K562 (cell line): ENCODE measurements at regions not wholly inside any gene's neighbourhood (a gene's known extent, or its start where the extent isn't known, plus 50 kb on each side); places are given as distances from the start of the nearest gene placed in this dataset.

Experiments
- ATAC-seq: fragments of 200-7000 bp; cut with Tn5 transposase; 3 replicates; pipeline ENCODE4 v1.9.1; 2020; ENCODE audit warnings: moderate library complexity
- BruUV-seq: library from RNA; stranded (reverse); fragments of 400-500 nt; replicated peaks from 2 replicates; lab custom pipeline; 2021; lab: Mats Ljungman, UMichigan
- CTCF ChIA-PET: fragments of 300-600 bp; formaldehyde crosslinking; extraction: SDS; loops from one replicate; lab custom pipeline; 2021; ENCODE audit warnings: low intra/inter-chr PET ratio; lab: Yijun Ruan, JAX
- POLR2A ChIA-PET: fragments of 300-600, 350-650 bp; sonication (Branson Sonifier 250); formaldehyde crosslinking; extraction: SDS; loops from one replicate; lab custom pipeline; 2021; ENCODE audit warnings: antibody characterized with exemption, inconsistent platforms; lab: Yijun Ruan, JAX
- DNase-seq, 4 experiments: peaks; one replicate each; pipeline versions ENCODE4 v3.0.0 to v3.0.0-alpha.2; 2011 to 2018; ENCODE audit warnings: low spot score in 3 of 4, mixed read lengths in 3 of 4; ENCODE audit errors: extremely low read depth in 1 of 4
- FAIRE-seq: peaks from 2 replicates; lab custom pipeline; 2011; peaks lifted over from hg19 to GRCh38; lab: Jason Lieb, UNC
- H2AFZ ChIP-seq: 2 replicates; pipeline ENCODE4 v1.6.0; 2011; ENCODE audit warnings: low read depth, low read length, control low read depth, inconsistent platforms
- H3K27ac ChIP-seq: fragments of 200-600 bp; 3 replicates; pipeline ENCODE4 v1.8.0; 2011; ENCODE audit warnings: low read depth, mild to moderate bottlenecking, control low read depth, inconsistent platforms, low read length, moderate library complexity, mixed read lengths; ENCODE audit errors: extremely low read depth
- H3K27me3 ChIP-seq, 2 experiments: fragments of 300-600 bp in 1 of 2; 2 replicates in 1 of 2; 3 replicates in 1 of 2; pipeline versions ENCODE4 v1.6.0 to v1.8.0; 2011; ENCODE audit warnings: inconsistent platforms in 2 of 2, low read length in 2 of 2, mild to moderate bottlenecking in 1 of 2, mixed read lengths in 1 of 2, moderate library complexity in 1 of 2; ENCODE audit not compliant: control insufficient read depth in 2 of 2, insufficient read depth in 2 of 2
- H3K36me3 ChIP-seq: fragments of 300-600 bp; 3 replicates; pipeline ENCODE4 v1.8.0; 2011; ENCODE audit warnings: mild to moderate bottlenecking, low read length, inconsistent platforms; ENCODE audit not compliant: control insufficient read depth, insufficient read depth
- H3K4me1 ChIP-seq, 2 experiments: fragments of 200-600 bp in 1 of 2; replicated peaks in 1 of 2; 2 replicates in 1 of 2; 3 replicates in 1 of 2; pipeline versions ENCODE4 v1.5.1 to v1.8.0; 2011; ENCODE audit warnings: inconsistent platforms in 2 of 2, low read length in 2 of 2, mild to moderate bottlenecking in 1 of 2, mixed read lengths in 1 of 2, moderate library complexity in 1 of 2; ENCODE audit not compliant: control insufficient read depth in 2 of 2, insufficient read depth in 2 of 2
- H3K4me2 ChIP-seq: 2 replicates; pipeline ENCODE4 v1.6.1; 2011; ENCODE audit warnings: low read length, control low read depth, inconsistent platforms, mixed read lengths; ENCODE audit not compliant: insufficient read depth
- H3K4me3 ChIP-seq: fragments of 200-600 bp; sonication (generic), shearing (Covaris generic); 2 replicates; pipeline ENCODE4 v1.5.1; 2016; ENCODE audit warnings: control low read depth, inconsistent platforms
- H3K79me2 ChIP-seq: fragments of 200-600 bp; 3 replicates; pipeline ENCODE4 v1.8.0; 2011; ENCODE audit warnings: low read length, inconsistent platforms; ENCODE audit not compliant: control insufficient read depth, insufficient read depth
- H3K9ac ChIP-seq, 2 experiments: 2 replicates each; pipeline versions ENCODE4 v1.6.0 to v1.6.1; 2011; ENCODE audit warnings: low read depth in 2 of 2, low read length in 2 of 2, control low read depth in 1 of 2, inconsistent platforms in 1 of 2, mild to moderate bottlenecking in 1 of 2, mixed read lengths in 1 of 2; ENCODE audit not compliant: insufficient read depth in 1 of 2
- H3K9me1 ChIP-seq: one replicate; pipeline ENCODE4 v1.6.0; 2011; ENCODE audit warnings: inconsistent platforms, mild to moderate bottlenecking, low read length, moderate library complexity; ENCODE audit not compliant: control insufficient read depth, insufficient read depth
- H3K9me3 ChIP-seq: replicated peaks from 2 replicates; pipeline ENCODE4 v1.5.1; 2011; ENCODE audit warnings: low read depth, low read length, inconsistent platforms; ENCODE audit not compliant: control insufficient read depth, insufficient read depth
- H4K20me1 ChIP-seq: replicated peaks from 2 replicates; pipeline ENCODE4 v1.6.1; 2011; ENCODE audit warnings: low read length, inconsistent platforms, mixed read lengths; ENCODE audit not compliant: control insufficient read depth, insufficient read depth
- ELK3 ChIP-seq: fragments of 450-650 bp; formaldehyde crosslinking; IDR thresholded peaks from 2 replicates; pipeline ENCODE4 v1.4.0; 2020; ENCODE audit warnings: mild to moderate bottlenecking
- FUS ChIP-seq: fragments of 200-400 bp; formaldehyde crosslinking; optimal IDR thresholded peaks from 2 replicates; pipeline ENCODE3; 2017; ENCODE audit warnings: low read depth, low read length
- HCFC1 ChIP-seq: IDR thresholded peaks from 2 replicates; pipeline ENCODE4 v1.6.1; 2012; ENCODE audit warnings: low read depth, low read length, improper control_type of control experiment
- HNRNPUL1 ChIP-seq: fragments of 200-400 bp; formaldehyde crosslinking; IDR thresholded peaks from 2 replicates; pipeline ENCODE4 v1.6.1; 2017; ENCODE audit warnings: low read length
- IFI16 ChIP-seq: fragments of 250-450 bp; sonication (Bioruptor Pico); IDR thresholded peaks from 2 replicates; pipeline ENCODE4 v2.1.2; 2022; ENCODE audit warnings: mild to moderate bottlenecking, inconsistent platforms
- KAT8 ChIP-seq: fragments of 450-650 bp; IDR thresholded peaks from 2 replicates; pipeline ENCODE4 v1.6.1; 2016; ENCODE audit warnings: low read depth, mild to moderate bottlenecking
- KLF1 ChIP-seq: fragments of 450-650 bp; IDR thresholded peaks from 2 replicates; pipeline ENCODE4 v1.6.1; 2016; ENCODE audit warnings: missing genetic modification characterization, missing compliant biosample characterization
- KLF13 ChIP-seq: fragments of 450-650 bp; IDR thresholded peaks from 2 replicates; pipeline ENCODE4 v1.6.1; 2016; ENCODE audit warnings: missing genetic modification characterization, low read depth, mild to moderate bottlenecking, missing compliant biosample characterization, moderate library complexity, borderline replicate concordance
- MIER1 ChIP-seq: fragments of 450-650 bp; IDR thresholded peaks from 2 replicates; pipeline ENCODE4 v1.6.1; 2016; ENCODE audit warnings: antibody characterized with exemption, mild to moderate bottlenecking, low read depth
- NFIC ChIP-seq: fragments of 450-650 bp; IDR thresholded peaks from 2 replicates; pipeline ENCODE4 v1.6.1; 2017; ENCODE audit warnings: mild to moderate bottlenecking, inconsistent platforms
- PHF8 ChIP-seq: fragments of 200-600 bp; sonication (generic); IDR thresholded peaks from 2 replicates; pipeline ENCODE4 v1.6.1; 2012; ENCODE audit warnings: mixed run types, mild to moderate bottlenecking, inconsistent platforms, low read length, moderate library complexity, borderline replicate concordance
- ZNF778 ChIP-seq: fragments of 450-650 bp; formaldehyde crosslinking; IDR thresholded peaks from 2 replicates; pipeline ENCODE4 v1.4.0; 2020; ENCODE audit warnings: mild to moderate bottlenecking, moderate library complexity
- ZSCAN29 ChIP-seq: fragments of 450-650 bp; IDR thresholded peaks from 2 replicates; pipeline ENCODE4 v1.6.1; 2017
- WGBS: fragments of 100-300 bp; shearing (Covaris generic); methylation state at CpG from one replicate; pipeline ENCODE4 v1.1.6; 2016; ENCODE audit warnings: low coverage, mixed read lengths; ENCODE audit not compliant: insufficient coverage; ENCODE audit errors: missing lambda C conversion rate; 5-methylcytosine and 5-hydroxymethylcytosine counted together
- in situ Hi-C: fragments of 300-500 bp; cut with MboI; formaldehyde crosslinking; loops from 4 replicates; pipeline ENCODE4 v1.15.0; 2018; ENCODE audit warnings: inconsistent platforms, mixed read lengths
- intact Hi-C: fragments of 100-400 bp; cut with micrococcal nuclease; formaldehyde crosslinking; loops from 2 replicates; pipeline ENCODE4 v1.14.2; 2022

GRCh38 chr6:124877468-124877867, 84.8 kb upstream of the RNF217 start:
- Histone ChIP-seq H3K79me2 (no peaks in the 10 kb centered on the region), H3K4me2 (no peak overlapping the region), H4K20me1 (no peaks in the 10 kb centered on the region), H3K4me3 (no peak overlapping the region), H3K9me3 (no peaks in the 10 kb centered on the region), H3K9ac (no peak overlapping the region), H3K27me3 (no peaks in the 10 kb centered on the region), H3K36me3 (no peaks in the 10 kb centered on the region), H3K4me1 (no peaks in the 10 kb centered on the region), H2AFZ (no peak overlapping the region), H3K27ac (no peak overlapping the region), H3K9me1 (no peaks in the 10 kb centered on the region)
- in situ Hi-C loops: loop anchor here (10.0 kb wide), 3 partner anchors 427 to 967 kb away; partner anchors contain the start of gene HDDC2
- no peak for DNase-seq
- intact Hi-C loops: no loop called here
- ChIA-PET POLR2A (interaction anchor here (0.6 kb wide), 1 partner anchor 8 kb away, joined by 3 read pairs; no protein-coding TSS in a partner anchor), CTCF (no interaction called here)
- TF ChIP-seq ZNF778 (CRISPR knock-in tag): no peak
- no peak for TF ChIP-seq IFI16 (CRISPR knock-in tag)
- no peak for TF ChIP-seq NFIC
- TF ChIP-seq FUS: no peak
- no peak for TF ChIP-seq MIER1
- no peak for TF ChIP-seq KAT8
- no peak for TF ChIP-seq ZSCAN29
- TF ChIP-seq HNRNPUL1: no peak
- TF ChIP-seq KLF13 (tag): no peak
- no peak for TF ChIP-seq KLF1 (tag)
- TF ChIP-seq ELK3 (CRISPR knock-in tag): no peak
- no peak for TF ChIP-seq HCFC1
- no peak for TF ChIP-seq PHF8
- ATAC-seq: no peak
- no peak for FAIRE-seq
- BruUV-seq: no TSS peak
- whole genome bisulfite sequencing: 50% methylated on average over 3 of the region's 3 CpGs
